WI38 (cell line): ENCODE measurements at regions not wholly inside any gene's neighbourhood (a gene's known extent, or its start where the extent isn't known, plus 50 kb on each side); places are given as distances from the start of the nearest gene placed in this dataset.
"Not testable (repeated sequence)": the region's sequence is repeated elsewhere in the genome, so short reads cannot be mapped to it uniquely, and the experiment has no call there.

Experiments used
- H3K4me3 ChIP-seq: 2 replicates; pipeline ENCODE4 v1.5.1; 2011; ENCODE audit warnings: low read depth, mild to moderate bottlenecking, control low read depth, low read length
- CTCF ChIP-seq: IDR thresholded peaks from 2 replicates; pipeline ENCODE4 v1.5.1; 2012; ENCODE audit warnings: low read depth, mild to moderate bottlenecking, control low read depth, low read length

GRCh38 chr12:97985834-97986233 is 523.2 kb downstream of the RMST start:
- TF ChIP-seq CTCF = no peak
- H3K4me3 ChIP-seq = no peak overlapping the region

DNA sequence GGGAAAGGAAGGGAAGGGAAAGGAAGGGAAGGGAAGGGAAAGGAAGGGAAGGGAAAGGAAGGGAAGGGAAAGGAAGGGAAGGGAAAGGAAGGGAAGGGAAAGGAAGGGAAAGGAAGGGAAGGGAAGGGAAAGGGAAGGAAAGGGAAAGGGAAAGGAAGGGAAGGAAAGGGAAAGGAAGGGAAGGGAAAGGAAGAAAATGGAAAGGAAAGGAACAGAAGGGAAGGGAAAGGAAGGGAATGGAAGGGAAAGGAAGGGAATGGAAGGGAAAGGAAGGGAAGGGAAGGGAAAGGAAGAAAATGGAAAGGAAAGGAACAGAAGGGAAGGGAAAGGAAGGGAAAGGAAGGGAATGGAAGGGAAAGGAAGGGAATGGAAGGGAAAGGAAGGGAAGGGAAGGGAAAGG is 526.0 kb downstream of the RMST start:
- not testable (repeated sequence) for H3K4me3 ChIP-seq

GRCh38 chr12:97989366-97989940 is 525.9 kb upstream of the TMPO start:
- no peak for TF ChIP-seq CTCF
- H3K4me3 ChIP-seq = no peak overlapping the region

DNA sequence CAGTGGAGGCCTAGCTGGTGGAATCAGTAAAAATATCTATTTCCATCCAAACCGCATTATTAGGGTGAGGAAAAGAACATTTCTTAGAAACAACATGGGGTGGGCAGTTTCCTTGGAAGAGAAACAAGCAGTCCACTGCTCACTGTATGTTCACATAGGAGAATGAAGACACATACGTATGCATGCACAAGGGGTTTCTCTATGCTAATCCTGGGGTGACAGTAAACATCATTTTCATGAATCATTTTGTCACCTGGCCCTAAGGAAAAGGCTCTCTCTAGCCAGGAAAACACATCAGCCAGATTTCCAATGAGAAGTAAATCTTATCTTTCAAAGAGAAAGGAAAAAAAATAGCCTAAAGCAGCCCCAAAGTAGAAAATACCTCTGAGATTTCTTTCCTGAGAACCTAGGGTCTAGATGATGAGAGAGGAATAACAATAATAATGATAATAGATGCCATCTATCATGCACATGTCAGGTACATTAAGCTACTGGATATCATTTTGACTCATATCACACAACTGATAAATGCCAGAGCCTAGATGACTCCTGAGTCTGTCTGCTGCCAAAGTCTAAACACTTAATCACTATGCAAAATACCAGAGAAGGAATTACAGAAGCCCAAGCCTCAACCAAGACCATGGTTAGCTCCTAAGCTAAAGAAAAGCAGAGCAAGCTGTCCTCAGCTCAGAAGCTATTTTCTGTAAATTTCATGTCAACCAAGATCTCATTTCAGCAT is 520.5 kb upstream of the TMPO start:
- no peak for TF ChIP-seq CTCF
- H3K4me3 ChIP-seq = no peak overlapping the region

- H3K4me3 ChIP-seq = no peak overlapping the region
- TF ChIP-seq CTCF = no peak
These were observed 519.8 kb upstream of the TMPO start for GRCh38 chr12:97995559-97995958.

DNA sequence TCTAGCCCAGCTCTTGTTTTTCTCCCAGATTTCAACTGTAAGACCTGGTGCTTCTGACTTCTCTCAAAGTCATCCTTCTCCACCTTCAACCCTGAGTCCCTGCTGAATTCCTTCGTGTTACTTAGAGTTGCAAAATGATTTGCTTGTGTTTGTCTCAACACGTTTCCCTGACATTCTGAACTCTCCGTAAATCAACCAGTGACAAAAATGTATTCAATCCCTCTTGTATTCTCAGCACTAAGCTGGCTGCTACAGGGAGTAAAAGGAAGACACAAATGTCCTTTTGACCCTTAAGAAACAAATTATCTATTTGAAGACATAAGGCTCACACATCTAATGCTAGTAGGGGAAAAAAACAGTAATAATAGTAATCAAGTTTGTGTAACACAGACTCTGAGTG is 514.0 kb upstream of the TMPO start:
- no peak for TF ChIP-seq CTCF
- H3K4me3 ChIP-seq = no peak overlapping the region

- H3K4me3 ChIP-seq = no peak overlapping the region
- no peak for TF ChIP-seq CTCF
These were observed 512.4 kb upstream of the TMPO start for GRCh38 chr12:98002887-98003493.
